Trophoblast cell (in vitro differentiated cells and primary cell): ENCODE measurements at regions not wholly inside any gene's neighbourhood (a gene's known extent, or its start where the extent isn't known, plus 50 kb on each side); places are given as distances from the start of the nearest gene placed in this dataset.

ENCODE experiments used
- DNase-seq, 2 donors: peaks; one replicate each; pipeline ENCODE4 v3.0.0-alpha.2; 2016
- H2AFZ ChIP-seq: 2 replicates; pipeline ENCODE4 v1.6.1; 2013; ENCODE audit warnings: low read length, moderate library complexity, mild to moderate bottlenecking; ENCODE audit not compliant: insufficient read depth, poor library complexity
- H2AK5ac ChIP-seq: 2 replicates; pipeline ENCODE4 v1.6.1; 2013; ENCODE audit warnings: mild to moderate bottlenecking, low read length
- H2BK120ac ChIP-seq: 2 replicates; pipeline ENCODE4 v1.6.1; 2013; ENCODE audit warnings: low read length, mild to moderate bottlenecking, moderate library complexity; ENCODE audit not compliant: insufficient read depth, poor library complexity
- H2BK12ac ChIP-seq: 2 replicates; pipeline ENCODE4 v1.6.1; 2013; ENCODE audit warnings: mild to moderate bottlenecking, low read length, moderate library complexity
- H2BK5ac ChIP-seq: 2 replicates; pipeline ENCODE4 v1.6.1; 2013; ENCODE audit warnings: low read length, low read depth, moderate library complexity, mild to moderate bottlenecking; ENCODE audit not compliant: poor library complexity
- H3K14ac ChIP-seq: 2 replicates; pipeline ENCODE4 v1.6.1; 2013; ENCODE audit warnings: mild to moderate bottlenecking, low read length
- H3K18ac ChIP-seq: 2 replicates; pipeline ENCODE4 v1.6.1; 2013; ENCODE audit warnings: mild to moderate bottlenecking, low read length
- H3K23ac ChIP-seq: 2 replicates; pipeline ENCODE4 v1.6.1; 2013; ENCODE audit warnings: low read length
- H3K27ac ChIP-seq: 2 replicates; pipeline ENCODE4 v1.5.1; 2013; ENCODE audit warnings: low read depth, mild to moderate bottlenecking, inconsistent platforms, low read length, moderate library complexity
- H3K27me3 ChIP-seq: 2 replicates; pipeline ENCODE4 v1.6.1; 2013; ENCODE audit warnings: inconsistent platforms, mild to moderate bottlenecking, low read length, moderate library complexity; ENCODE audit not compliant: insufficient read depth
- H3K36me3 ChIP-seq, 2 experiments: 1 replicate in 1 of 2; 2 replicates in 1 of 2; pipeline ENCODE4 v1.6.1; 2013; ENCODE audit warnings: low read length in 2 of 2, mild to moderate bottlenecking in 2 of 2, moderate library complexity in 1 of 2; ENCODE audit not compliant: insufficient read depth in 2 of 2, control insufficient read depth in 1 of 2
- H3K4ac ChIP-seq: 2 replicates; pipeline ENCODE4 v1.6.1; 2013; ENCODE audit warnings: low read depth, mild to moderate bottlenecking, low read length, moderate library complexity
- H3K4me1 ChIP-seq, 2 experiments: 1 replicate in 1 of 2; 2 replicates in 1 of 2; pipeline ENCODE4 v1.6.1; 2013; ENCODE audit warnings: low read length in 2 of 2, mild to moderate bottlenecking in 2 of 2, moderate library complexity in 1 of 2; ENCODE audit not compliant: insufficient read depth in 2 of 2, control insufficient read depth in 1 of 2
- H3K4me2 ChIP-seq: 2 replicates; pipeline ENCODE4 v1.6.1; 2013; ENCODE audit warnings: inconsistent platforms, mild to moderate bottlenecking, low read length, moderate library complexity
- H3K4me3 ChIP-seq: 2 replicates; pipeline ENCODE4 v1.5.1; 2013; ENCODE audit warnings: mild to moderate bottlenecking, low read depth, low read length, inconsistent platforms
- H3K79me1 ChIP-seq: one replicate; pipeline ENCODE4 v1.6.1; 2013; ENCODE audit warnings: low read length
- H3K79me2 ChIP-seq: 2 replicates; pipeline ENCODE4 v1.6.1; 2013; ENCODE audit warnings: low read length, mild to moderate bottlenecking; ENCODE audit not compliant: control insufficient read depth, insufficient read depth, poor library complexity
- H3K9ac ChIP-seq: 2 replicates; pipeline ENCODE4 v1.6.1; 2013; ENCODE audit warnings: mild to moderate bottlenecking, low read length
- H3K9me3 ChIP-seq: 2 replicates; pipeline ENCODE4 v1.6.1; 2013; ENCODE audit warnings: low read depth, mild to moderate bottlenecking, control low read depth, inconsistent platforms, low read length; ENCODE audit not compliant: insufficient read depth
- H4K12ac ChIP-seq: 2 replicates; pipeline ENCODE4 v1.6.1; 2013; ENCODE audit warnings: low read depth, mild to moderate bottlenecking, low read length, moderate library complexity
- H4K8ac ChIP-seq: 2 replicates; pipeline ENCODE4 v1.6.1; 2013; ENCODE audit warnings: low read depth, mild to moderate bottlenecking, low read length, moderate library complexity
- H4K91ac ChIP-seq: one replicate; pipeline ENCODE4 v1.6.1; 2013; ENCODE audit warnings: low read depth, mild to moderate bottlenecking, low read length, moderate library complexity
- WGBS: extraction: QIAGEN DNeasy Blood & Tissue Kit; methylation state at CpG from one replicate; pipeline ENCODE4 v1.1.7; 2013; ENCODE audit warnings: missing lambda C conversion rate; ENCODE audit not compliant: insufficient read length, insufficient coverage; ENCODE audit errors: extremely low coverage; 5-methylcytosine and 5-hydroxymethylcytosine counted together

DNA sequence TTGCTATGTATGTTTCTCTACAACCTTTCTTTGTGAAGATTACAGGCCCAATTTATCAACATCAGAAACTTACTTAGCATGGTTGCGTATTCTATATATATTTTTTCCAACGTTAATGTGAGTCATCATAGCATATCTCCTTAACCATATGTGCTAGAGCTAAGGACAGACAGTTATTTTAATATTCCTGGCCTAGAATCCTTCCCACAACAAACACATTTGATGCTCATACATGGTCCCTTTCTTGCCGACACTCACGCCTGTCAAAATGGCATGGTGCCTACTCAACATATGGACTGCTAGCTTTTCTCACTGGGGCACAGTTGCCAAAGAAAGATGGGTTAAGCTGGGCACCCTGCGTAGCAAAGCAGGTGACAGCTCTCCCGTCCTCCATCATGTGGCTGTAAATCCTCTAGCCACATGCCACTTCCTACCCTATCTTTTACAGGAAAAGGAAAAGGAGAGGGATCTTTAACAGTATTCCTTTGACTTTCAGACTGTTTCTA lies 75.2 kb upstream of the GALNT5 start:
- Histone ChIP-seq H2BK120ac (no peak overlapping the region), H4K8ac (no peak overlapping the region), H3K9me3 (no peaks in the 10 kb centered on the region), H3K27me3 (no peaks in the 10 kb centered on the region), H3K4me2 (no peak overlapping the region), H2BK12ac (no peak overlapping the region), H3K79me1 (no peaks in the 10 kb centered on the region), H4K12ac (no peak overlapping the region), H3K23ac (no peak overlapping the region), H3K4me3 (no peak overlapping the region), H4K91ac (no peak overlapping the region), H3K4me1 (no peaks in the 10 kb centered on the region), H3K27ac (no peak overlapping the region), H3K36me3 (no peaks in the 10 kb centered on the region), H3K18ac (no peak overlapping the region), H3K79me2 (no peaks in the 10 kb centered on the region), H2AK5ac (no peak overlapping the region), H2BK5ac (no peak overlapping the region), H3K14ac (no peak overlapping the region), H3K9ac (no peak overlapping the region), H3K4ac (no peak overlapping the region), H2AFZ (peak overlapping the region; percentile 38)
- DNase-seq = no peak
- WGBS = no CpG with 5 or more reads among the region's 6 CpGs

DNA sequence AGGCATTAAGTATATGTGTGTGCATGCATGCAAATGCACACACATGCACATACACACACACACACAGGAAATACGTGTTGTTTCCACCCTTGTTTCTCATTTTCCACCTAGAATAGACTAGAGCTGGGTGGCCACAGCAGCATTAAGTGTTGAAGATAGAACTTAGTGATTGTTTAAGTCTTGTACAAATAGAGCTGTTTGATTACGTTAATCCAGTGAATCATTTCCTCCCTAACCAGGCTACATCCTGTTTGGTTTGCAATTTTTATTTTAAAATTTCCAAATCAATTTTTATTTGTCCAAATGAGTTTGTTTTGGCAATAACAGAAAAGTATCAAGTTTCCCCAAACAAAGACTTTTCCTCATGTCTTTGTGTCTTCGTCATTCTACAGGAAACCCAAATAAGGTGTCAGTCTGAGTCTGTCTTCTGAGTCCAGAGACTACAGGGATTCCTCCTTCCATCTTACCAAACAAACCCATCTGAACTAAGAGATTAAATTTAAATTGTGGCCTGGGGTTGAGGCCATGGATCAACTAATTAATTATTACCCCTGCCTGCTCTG lies 74.6 kb upstream of the GALNT5 start:
- no peak overlapping the region for H2BK12ac ChIP-seq
- DNase-seq = peak in 1 of 2 donors; percentile 5
- H3K4ac ChIP-seq = no peak overlapping the region
- H2BK5ac ChIP-seq = no peak overlapping the region
- H3K4me2 ChIP-seq = no peak overlapping the region
- H3K4me3 ChIP-seq = no peak overlapping the region
- no peak overlapping the region for H3K27ac ChIP-seq
- H2BK120ac ChIP-seq = no peak overlapping the region
- no peak overlapping the region for H3K18ac ChIP-seq
- H3K79me2 ChIP-seq = no peaks in the 10 kb centered on the region
- no peaks in the 10 kb centered on the region for H3K36me3 ChIP-seq
- no peak overlapping the region for H2AK5ac ChIP-seq
- no peak overlapping the region for H2AFZ ChIP-seq
- no peaks in the 10 kb centered on the region for H3K27me3 ChIP-seq
- no peak overlapping the region for H4K91ac ChIP-seq
- H3K23ac ChIP-seq = no peak overlapping the region
- no peak overlapping the region for H4K8ac ChIP-seq
- no peaks in the 10 kb centered on the region for H3K4me1 ChIP-seq
- no peaks in the 10 kb centered on the region for H3K9me3 ChIP-seq
- H4K12ac ChIP-seq = no peak overlapping the region
- H3K9ac ChIP-seq = no peak overlapping the region
- WGBS = no CpG with 5 or more reads among the region's 3 CpGs
- no peaks in the 10 kb centered on the region for H3K79me1 ChIP-seq
- no peak overlapping the region for H3K14ac ChIP-seq

DNA sequence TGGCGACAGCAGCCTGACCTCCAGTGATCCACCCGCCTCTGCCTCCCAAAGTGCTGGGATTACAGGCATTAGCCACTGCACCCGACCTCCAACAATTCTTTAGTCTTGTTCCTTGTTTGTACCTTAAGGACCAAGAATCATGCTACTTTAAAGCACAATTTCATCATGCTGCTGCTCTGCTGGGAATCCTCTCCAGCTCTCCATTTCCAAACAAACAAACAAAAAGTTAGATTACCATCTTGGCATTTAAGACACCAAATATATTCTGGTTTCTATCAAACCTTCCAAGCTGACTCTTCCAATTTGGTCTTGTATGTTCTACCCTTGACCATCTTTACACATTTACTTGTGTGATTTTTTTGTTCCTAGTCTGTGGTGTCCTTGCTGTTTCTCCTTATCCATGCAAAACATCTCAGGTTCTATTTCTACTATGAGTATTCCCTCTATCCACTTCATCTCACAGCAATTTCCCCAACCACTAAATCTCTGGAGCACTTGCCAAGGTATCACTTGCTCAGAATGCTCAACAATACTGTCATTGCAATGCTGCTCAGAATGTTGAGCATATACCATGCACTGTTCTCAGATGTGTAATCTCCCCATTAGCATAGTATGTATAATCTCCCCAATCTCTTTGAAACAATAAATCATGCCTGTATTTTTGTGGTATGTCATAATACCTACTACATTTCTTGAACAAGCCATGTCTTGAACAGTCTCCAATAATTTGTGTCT lies 73.2 kb upstream of the GALNT5 start:
- Histone ChIP-seq H3K14ac (no peak overlapping the region), H3K4me1 (no peaks in the 10 kb centered on the region), H2BK12ac (no peak overlapping the region), H3K4me2 (no peak overlapping the region), H3K36me3 (no peaks in the 10 kb centered on the region), H4K12ac (no peak overlapping the region), H3K23ac (no peak overlapping the region), H3K9me3 (no peaks in the 10 kb centered on the region), H4K8ac (no peak overlapping the region), H3K9ac (no peak overlapping the region), H2BK5ac (no peak overlapping the region), H4K91ac (no peak overlapping the region), H3K27ac (no peak overlapping the region), H3K27me3 (no peaks in the 10 kb centered on the region), H2AK5ac (no peak overlapping the region), H2BK120ac (no peak overlapping the region), H3K4ac (no peak overlapping the region), H3K79me2 (no peaks in the 10 kb centered on the region), H3K79me1 (no peaks in the 10 kb centered on the region), H3K4me3 (no peak overlapping the region), H3K18ac (no peak overlapping the region), H2AFZ (no peak overlapping the region)
- WGBS = no CpG with 5 or more reads among the region's 3 CpGs
- peak in 1 of 2 donors; percentile 52 for DNase-seq

DNA sequence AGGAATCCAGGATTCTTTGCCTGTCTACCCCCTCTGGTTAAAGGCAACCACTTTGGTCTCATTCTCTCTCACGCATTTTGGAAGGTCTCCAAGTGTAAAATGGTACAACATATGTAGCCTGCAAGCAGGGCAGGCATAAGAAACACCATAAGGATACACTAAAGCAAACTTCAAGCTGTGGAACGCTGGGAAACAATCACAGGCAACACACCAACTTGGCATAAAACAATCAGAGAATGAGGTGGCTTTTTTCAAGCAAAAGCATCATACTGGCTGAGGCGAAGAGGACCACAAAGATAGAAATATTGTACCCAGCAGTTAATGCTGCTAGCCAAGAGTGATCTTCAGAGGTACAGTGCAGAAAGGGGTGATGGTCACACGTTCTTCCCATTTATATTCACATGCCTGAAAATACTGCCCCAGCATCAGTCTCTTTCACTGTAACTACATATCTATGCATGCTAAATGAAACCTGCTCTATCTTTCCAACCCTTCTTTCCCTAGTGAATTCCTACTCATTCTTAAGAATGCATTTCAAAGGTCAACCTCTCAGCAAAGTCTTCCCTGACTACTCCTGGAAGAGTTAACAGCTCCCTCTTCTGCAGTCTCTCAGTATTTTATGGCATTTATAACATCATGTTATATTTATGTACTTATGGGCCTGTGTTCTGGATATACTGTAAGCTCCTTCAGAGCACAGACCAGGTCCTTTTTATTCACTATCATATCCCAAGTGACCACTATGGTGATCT lies 71.9 kb upstream of the GALNT5 start:
- H3K4me2 ChIP-seq = no peak overlapping the region
- H4K12ac ChIP-seq = no peak overlapping the region
- H3K9me3 ChIP-seq = no peaks in the 10 kb centered on the region
- H4K91ac ChIP-seq = no peak overlapping the region
- no peaks in the 10 kb centered on the region for H3K79me1 ChIP-seq
- no peak overlapping the region for H3K9ac ChIP-seq
- no peak overlapping the region for H2AFZ ChIP-seq
- H3K27me3 ChIP-seq = no peaks in the 10 kb centered on the region
- H3K36me3 ChIP-seq = no peaks in the 10 kb centered on the region
- no peak overlapping the region for H3K4ac ChIP-seq
- H2AK5ac ChIP-seq = no peak overlapping the region
- no peaks in the 10 kb centered on the region for H3K4me1 ChIP-seq
- no peak overlapping the region for H3K23ac ChIP-seq
- H3K14ac ChIP-seq = no peak overlapping the region
- H2BK120ac ChIP-seq = no peak overlapping the region
- no peak overlapping the region for H4K8ac ChIP-seq
- no peak for DNase-seq
- H2BK12ac ChIP-seq = no peak overlapping the region
- no CpG with 5 or more reads among the region's 4 CpGs for WGBS
- H3K4me3 ChIP-seq = no peak overlapping the region
- H3K18ac ChIP-seq = no peak overlapping the region
- H2BK5ac ChIP-seq = no peak overlapping the region
- H3K79me2 ChIP-seq = no peaks in the 10 kb centered on the region
- no peak overlapping the region for H3K27ac ChIP-seq
